Activated gamma-delta T cell treated with Interleukin-2 at 50 U/mL for 16 hours (primary cell): ENCODE measurements at regions not wholly inside any gene's neighbourhood (a gene's known extent, or its start where the extent isn't known, plus 50 kb on each side); places are given as distances from the start of the nearest gene placed in this dataset.
"Not testable (repeated sequence)": the region's sequence is repeated elsewhere in the genome, so short reads cannot be mapped to it uniquely, and the experiment has no call there.

Experiments used
- DNase-seq: peaks from one replicate; pipeline ENCODE4 v3.0.0-alpha.2; 2020

DNA sequence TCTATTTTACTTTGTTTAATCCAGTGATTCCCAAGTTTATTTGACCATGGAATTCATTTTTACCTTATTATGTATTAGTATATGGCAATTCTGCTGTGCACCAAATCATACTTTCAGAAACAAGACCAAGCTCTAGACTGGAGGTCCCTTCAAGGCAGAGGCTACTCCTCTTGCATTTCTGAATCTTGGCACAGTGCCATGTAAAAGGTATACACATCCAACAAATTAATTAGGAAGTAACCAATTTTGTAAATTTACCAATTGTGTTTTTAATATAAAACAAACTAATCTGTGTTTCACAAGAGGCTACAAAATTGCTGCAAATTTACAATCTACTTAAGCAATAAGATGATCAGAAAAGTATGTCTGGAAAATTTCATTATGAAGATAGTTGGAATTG is 712.2 kb upstream of the HS3ST1 start:
- no peak for DNase-seq

DNA sequence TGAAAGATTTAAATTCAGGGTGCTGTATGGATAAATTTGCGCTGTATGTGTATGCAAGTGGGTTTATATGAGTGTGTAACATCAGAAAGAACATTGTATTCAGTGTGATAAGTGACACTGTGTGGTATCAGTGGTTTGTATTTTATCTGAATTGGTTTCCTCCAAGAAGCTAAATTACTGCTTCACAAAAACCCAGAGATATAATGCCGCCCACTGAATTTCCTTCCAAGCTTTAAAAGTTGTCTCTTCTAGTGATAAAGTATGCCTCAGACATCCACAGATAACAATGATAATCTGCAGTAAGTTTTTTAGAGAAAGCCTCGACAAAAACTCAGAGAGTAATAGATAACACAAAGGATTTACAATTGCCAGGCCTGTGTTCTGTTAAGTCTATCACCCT is 710.6 kb upstream of the HS3ST1 start:
- DNase-seq, result no peak

DNA sequence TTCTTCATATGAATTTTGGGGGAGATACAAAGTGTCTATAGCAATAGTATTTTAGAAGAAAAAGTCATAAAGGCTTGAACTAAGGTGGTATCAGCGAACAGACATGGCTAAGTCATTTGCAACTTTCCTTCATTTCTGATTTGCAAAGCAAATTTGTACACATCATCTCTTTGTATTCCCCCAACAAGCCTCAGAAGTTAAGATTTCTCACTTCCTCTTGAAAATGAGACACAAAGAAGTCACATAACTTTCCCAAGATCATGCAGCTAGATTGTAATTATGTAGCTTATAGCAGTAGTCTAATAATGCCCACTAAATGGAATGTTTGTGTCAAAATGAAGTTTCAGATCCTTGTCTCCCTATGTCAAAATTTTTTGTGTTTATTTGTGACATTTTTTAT is 709.8 kb upstream of the HS3ST1 start:
- no peak for DNase-seq

DNA sequence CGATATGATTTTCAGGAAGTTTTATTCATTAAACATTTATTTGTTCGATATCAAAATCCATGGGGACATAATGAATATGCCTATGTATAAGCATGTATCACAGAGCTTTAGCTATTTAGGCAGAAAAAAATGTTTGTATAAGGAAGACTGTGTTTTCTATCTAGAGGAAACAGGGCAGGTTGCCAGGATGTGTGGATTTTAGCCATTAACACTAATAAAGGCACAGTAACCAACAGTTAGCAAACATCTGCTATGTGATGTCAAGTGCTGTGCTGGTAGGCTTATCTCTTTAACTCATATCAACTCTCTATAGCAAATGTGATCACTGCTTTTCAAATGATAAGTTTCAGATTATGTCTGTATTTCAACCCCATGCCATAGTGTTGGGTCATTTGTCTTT is 708.9 kb upstream of the HS3ST1 start:
- no peak for DNase-seq

DNA sequence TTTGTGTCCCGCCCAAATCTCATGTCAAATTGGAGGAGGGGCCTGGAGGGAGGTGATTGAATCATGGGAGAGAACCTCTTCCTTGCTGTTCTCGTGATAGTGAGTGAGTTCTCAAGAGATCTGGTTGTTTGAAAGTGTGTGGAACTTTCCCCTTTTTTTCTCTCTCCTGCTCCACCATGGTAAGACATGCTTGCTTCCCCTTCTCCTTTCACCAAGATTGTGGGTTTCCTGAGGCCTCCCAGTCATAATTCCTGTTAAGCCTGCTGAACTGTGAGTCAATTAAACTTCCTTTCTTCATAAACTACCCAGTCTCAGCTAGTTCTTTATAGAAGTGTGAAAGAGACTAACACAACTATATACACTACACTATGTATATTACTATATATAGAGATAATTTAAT is 697.8 kb upstream of the HS3ST1 start:
- no peak for DNase-seq

DNA sequence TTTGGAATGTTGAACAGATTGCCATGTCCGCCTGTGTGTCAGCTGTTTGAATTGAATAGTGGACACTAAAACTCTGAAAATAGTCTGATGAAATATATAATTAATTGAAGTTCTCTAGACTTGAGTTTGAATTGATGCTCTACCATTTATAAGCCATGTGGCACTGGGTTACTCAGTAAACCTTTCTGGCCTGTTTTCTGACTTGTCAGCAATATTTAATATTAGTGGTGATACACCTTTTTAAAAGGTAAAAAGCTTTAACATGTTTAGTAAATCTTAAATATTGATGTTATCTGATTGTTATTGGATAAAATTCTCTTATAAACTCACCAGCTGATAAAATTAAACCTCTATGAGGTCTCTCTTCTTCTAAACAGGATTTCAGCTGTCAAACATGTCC is 695.4 kb upstream of the HS3ST1 start:
- DNase-seq, result no peak

DNA sequence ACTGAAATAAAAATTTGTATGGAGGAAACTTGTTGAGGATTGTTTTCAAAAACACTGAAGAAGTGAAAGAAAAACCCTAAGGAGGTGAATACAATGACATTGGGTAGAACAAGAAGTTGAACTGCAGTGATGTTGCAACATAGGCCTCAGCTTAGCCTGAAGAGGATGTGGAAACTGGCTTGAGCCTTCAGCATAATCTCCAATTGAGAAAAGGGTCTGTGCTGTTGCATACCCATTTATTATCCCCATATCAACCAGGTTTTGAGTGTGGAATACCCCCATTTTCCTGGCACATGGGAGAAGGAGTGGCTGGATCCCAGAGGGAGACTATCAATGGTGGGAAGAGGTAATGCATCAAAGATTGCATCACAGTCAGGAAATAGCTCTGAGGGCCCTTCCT is 695.0 kb upstream of the HS3ST1 start:
- DNase-seq, result no peak

DNA sequence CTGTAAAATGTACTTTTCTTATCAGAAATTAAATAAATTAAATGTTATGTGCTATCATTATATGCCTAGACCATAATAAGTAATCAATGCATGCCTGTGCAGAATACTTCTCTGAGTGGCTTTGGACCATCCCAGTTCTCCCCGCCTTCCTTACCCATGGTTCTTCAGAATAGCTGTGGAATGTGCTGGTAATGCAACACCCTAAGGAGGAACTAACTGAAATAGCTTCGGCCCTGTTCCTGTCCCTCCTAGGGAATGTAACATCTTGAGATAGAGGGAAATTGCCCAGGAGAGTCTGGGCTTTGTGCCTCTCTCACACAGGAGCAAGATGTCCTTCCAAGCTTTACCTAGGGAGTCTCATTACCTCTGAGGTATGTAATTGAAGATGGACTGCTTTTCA is 693.6 kb upstream of the HS3ST1 start:
- no peak for DNase-seq

DNA sequence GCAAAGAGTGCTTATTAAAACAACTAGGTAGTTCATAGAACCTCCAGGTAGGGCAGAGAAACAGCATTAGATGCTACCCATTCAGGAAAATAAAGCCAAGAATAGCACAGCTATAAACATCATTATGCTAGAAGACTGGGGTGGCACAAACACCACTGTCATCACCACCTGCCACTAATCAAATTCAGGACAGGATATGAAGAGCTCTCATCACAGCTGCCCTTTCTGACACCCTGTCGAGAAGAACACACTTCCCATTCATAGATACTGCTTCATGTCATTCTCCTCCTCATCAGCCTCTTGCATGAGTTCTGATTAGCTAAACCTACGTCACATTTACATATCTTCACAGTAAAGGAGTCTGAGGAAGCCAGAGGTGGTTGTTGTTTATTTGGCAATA is 692.3 kb upstream of the HS3ST1 start:
- DNase-seq, result no peak

DNA sequence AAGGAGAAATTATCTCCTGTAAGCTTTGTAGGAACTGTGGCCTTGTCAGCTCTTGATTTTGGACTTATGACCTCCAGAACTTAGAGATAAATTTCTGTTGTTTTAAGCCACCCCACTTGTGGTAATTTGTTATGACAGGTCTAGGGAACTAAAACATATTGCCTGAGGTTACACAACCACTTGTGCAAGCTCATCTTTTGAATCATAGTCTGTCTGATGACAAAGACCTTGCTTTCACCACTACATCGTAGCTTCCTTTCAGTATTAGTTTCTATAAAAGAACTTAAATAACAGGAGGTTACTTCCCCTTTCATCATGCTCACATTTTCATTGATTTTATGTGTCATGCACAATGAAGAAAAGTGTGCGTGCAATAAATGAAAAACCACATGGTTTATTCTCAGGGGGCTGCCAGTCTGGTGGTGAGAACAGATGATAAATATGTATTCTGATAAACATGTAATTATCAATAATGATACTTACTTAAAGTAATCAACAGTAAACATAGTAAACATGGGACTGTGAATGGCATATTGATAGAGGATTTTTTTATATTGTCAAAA is 690.0 kb upstream of the HS3ST1 start:
- no peak for DNase-seq

DNA sequence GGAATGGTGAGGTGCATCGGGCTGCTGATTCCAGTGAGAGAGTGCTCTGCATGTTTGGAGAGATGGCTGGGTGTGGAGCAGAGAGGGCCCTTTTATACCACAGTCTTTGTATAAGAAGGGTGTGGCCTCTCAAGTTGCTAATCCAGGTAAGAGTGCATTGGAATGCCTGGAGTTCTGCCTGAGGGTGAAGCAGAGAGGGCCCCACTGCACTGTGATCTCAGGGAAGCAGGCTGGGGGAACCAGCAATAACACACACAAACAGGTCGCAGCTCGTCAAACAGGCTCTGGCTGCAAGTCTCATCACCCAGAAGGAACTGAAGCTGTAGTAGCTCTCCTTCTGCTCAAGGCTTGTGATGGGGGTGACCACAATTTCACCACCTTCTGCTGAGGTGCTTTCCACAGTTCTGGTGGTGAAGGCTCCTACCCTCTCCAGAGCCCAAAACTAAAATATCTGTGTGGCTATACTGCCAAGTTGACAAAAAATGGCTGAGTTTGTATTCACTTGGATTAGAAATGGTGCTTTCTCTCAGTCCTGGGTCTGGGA is 687.4 kb upstream of the HS3ST1 start:
- DNase-seq, result no peak

DNA sequence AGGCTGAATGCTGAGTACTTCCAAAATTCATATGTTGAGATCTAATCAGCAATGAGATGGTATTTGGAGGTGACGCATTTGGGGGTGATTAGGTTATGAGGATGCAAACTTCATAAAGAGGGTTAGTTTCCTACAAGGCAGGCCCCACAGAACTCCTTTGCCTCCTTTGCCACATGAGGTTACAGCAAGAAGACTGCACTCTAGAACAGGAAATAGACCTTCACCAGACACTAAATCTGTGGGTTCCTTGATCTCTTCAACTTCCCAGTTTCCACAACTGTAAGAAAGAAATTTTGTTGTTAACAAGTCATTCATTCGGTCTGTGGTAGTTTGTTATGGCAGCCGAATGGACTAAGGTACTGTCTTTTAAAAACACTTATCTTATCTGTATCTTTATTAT is 681.9 kb upstream of the HS3ST1 start:
- DNase-seq, result no peak

DNA sequence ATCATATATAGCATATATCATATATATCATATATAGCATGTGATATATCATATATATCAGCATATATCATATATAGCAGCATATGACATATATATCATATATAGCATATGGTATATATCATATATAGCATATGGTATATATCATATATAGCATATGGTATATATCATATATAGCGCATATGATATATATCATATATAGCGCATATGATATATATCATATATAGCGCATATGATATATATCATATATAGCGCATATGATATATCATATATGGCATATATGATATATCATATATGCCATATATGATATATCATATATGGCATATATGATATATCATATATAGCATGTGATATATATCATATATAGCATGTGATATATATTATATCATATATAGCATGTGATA is 680.4 kb upstream of the HS3ST1 start:
- not testable (repeated sequence) for DNase-seq

DNA sequence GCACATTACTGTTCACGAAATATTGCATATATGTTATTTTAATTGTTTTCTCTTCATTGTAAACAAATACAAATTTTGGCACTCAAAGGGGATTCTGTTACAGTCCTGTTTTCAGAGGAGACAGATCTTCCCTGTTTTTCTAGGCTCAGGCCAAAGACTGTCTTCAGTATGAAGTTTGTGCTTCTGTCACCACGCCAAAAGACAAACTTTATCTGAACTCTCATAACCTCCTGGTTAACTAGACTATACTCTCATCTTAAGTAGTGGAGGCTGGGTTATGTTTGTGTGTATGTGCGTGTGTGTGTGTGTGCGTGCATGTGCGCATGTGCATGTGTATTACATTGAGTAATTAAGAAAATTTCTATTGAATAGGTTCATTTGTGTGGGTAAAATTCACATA is 676.8 kb upstream of the HS3ST1 start:
- DNase-seq, result no peak

DNA sequence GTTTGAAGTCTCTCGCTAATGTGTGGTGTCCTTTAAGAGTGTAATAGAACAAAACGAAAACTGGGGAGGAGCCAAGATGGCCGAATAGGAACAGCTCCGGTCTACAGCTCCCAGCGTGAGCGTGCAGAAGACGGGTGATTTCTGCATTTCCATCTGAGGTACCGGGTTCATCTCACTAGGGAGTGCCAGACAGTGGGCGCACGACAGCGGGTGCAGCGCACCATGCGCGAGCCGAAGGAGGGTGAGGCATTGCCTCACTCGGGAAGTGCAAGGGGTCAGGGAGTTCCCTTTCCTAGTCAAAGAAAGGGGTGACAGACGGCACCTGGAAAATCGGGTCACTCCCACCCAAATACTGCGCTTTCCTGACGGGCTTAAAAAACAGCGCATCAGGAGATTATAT is 661.2 kb upstream of the HS3ST1 start:
- not testable (repeated sequence) for DNase-seq

DNA sequence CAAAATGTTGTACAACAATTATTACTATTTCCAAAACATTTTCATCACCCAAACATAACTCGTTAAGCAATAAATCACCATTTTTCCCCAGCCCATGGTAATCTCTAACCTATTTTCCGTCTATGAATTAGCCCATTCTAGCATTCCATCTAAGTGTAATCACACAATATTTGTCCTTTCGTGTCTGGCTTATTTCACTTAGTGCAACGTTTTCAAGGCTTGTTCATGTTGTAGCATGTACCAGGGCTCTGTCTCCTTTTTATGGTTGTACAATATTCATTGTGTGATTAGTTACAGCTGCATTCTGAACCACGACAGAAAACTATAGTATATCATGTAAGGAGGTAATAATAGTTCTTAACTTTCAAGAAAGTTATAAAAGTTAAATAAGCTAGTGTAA is 656.0 kb upstream of the HS3ST1 start:
- DNase-seq, result no peak

DNA sequence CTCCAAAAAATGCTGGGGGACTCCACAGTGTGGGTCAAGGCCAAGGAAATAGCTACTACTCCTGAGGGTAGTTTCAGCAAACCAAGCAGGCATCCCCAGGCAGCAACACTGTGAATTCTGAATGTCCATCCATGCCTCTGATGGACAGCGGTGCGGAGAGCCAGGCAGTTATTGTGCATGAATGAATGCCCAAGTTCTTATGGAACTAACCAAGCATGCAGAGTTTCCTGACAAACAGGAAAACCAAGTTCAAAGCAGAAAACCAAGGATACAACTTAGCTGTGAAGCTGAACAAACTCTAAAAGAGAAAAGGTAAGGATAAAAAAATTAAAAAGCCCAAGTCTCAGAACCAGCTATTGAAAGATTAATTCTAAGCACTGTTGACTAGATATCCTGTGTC is 642.6 kb upstream of the HS3ST1 start:
- DNase-seq, result no peak

DNA sequence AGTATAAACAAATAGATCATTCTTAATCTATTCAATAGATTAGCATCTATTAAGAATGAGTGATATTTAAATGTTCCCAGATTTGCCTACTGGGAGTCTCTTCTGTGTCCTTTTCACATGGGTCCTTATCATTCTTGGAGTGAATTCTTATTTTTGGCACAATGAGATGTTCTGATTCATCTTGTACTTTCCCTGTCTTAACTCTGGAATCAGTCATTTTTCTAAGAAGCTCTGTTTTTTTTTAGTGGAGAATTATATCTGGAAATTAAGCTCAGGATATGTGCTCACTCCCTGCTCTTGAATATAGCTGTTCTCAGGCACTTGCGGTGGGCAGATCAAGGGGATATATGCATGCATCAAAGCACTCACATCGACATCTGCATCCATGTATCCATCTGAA is 625.3 kb upstream of the HS3ST1 start:
- no peak for DNase-seq

DNA sequence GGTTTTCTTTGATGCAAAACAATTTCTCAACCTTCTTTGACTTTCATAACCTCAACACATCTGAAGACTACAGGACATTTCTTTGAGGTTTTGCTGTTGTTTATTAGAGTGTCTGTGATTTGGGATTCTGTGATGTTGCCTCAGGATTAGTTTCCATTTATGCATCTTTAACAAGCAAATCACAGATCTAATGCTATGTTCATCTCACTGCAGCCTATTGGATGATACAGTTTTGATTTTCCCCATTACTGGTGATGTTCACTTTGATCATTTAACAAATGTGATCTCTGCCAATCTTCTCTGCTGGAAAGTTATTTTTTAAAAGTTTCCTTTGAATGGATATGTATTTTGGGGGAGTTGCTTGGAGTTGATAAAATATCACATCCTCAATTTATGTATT is 624.9 kb upstream of the HS3ST1 start:
- no peak for DNase-seq

DNA sequence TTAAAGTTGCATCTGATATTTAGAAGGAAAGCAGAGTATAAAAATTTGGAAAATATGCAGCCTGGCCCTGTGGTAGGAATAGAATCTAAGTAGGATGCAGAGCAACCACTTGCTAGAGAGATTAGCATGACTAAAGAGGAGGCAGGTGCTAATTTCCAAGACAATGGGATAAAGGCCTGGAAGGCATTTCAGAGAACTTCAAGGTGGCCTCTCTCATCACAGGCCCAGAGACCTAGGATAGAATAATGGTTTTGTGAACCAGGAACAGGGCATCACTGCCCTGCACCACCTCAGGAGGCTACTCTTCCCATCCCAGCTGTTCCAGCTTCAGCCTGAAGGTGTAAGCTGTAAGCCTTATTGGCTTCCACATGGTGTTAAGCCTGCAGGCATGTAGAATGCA is 621.7 kb upstream of the HS3ST1 start:
- DNase-seq, result no peak

DNA sequence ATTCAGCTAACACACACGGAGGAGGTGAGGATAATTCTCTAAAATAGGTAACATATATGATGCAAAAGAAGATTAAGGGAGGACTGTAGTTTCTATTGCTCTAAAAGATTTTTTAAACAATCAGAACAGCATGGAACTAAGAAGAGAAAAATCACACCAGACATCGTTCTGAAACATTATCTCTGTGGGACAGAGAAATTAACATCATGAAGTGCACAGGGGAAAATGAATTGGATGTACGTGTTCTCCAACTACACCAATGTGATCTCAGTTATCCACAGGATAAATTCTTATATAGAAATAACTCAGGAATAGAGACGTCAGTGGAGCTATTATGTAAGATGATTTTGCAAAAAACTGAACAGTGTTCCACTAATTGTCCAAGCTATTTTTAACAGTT is 614.1 kb upstream of the HS3ST1 start:
- no peak for DNase-seq

DNA sequence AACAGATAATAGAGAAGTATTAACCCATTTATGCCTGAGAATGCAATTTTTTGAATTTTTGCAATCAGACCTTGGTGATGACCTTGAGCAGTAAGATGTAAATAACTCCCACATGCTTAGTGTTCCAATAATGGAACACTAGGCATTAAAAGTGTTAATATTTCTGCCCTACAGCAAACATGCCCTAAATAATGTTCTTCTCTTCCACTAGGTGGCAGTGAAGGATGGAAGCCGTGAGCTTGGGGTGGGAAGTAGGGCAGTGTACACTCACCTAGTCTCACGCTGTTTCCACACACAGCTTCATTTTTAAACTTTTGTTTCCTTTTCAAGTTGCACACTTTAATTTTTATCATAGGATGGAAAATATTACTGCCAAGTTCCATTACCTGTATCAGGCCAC is 613.1 kb upstream of the HS3ST1 start:
- DNase-seq, result no peak

DNA sequence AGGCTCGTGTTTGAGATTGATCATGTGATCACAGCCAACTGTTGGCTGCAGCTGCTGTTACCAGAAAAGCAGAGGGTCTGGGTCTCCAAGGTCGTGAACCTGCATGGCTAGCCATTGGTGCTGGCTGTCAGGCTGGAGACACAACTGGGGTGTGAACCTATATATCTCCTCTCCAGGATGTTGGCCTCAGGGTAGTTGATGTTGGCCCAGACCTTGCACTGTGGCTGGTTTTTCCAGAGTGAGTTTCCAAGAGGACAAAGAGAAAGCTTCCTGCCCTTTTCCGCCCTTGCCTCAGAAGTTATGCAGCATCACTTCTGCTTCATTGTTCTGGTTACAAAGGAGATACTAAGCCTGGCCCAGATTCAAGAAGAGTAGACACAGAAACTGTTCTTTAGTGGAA is 607.8 kb upstream of the HS3ST1 start:
- DNase-seq, result no peak

DNA sequence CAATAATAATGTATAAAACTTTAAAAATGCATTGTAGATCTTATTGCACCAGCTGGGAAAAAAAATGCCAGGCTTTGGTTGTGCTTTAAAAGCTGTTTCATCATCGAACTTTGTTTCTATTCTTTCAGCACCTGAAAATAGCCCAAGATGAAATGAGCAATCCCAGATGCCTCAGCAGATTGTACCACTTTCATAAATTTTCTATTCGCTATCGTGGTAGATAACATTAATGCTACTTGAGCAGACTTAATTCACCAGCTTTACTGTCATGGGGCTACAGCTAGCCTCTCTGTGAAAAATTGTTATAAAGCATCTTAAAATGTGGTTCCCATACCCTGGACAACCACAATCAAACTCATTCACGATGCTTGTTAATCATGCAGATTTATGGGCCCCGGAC is 599.6 kb upstream of the HS3ST1 start:
- DNase-seq, result no peak

DNA sequence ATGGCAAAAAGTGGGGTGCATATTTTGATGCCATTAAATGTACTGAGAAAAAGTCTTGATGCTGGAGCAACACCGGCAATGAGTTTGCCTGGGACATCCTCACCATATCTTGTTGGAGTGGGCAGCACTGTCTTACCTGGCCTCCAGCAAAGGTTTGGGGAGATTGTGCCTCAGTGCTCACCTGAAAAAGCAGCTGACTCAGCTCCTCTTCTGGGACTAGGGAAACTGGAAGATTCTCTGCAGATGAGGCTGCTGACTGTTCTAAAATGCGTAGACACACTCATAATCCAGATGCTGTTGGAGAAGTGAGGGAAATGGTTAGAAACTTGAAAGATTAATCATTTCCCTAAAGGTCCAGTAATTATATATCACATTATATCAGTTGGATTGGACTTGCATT is 593.7 kb upstream of the HS3ST1 start:
- no peak for DNase-seq

DNA sequence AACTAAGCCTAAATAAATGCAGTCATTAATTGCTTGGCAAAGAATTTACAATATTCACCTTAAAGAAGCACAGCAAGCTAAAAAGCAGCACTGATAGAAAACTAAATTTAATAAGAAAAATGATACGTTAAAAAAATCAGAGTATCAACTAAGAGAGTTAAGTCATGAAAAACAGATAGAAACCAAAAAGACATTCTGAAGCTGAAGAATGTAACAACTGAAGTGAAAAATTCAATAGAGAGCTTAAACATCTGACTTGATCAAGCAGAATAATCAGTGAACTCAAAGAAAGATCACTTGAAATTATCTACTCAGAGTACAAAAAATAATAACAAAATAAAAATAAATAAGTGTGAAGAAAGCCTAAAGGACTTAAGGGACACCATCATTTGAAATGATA is 588.0 kb upstream of the HS3ST1 start:
- no peak for DNase-seq
